A673 (cell line): ENCODE measurements at regions not wholly inside any gene's neighbourhood (a gene's known extent, or its start where the extent isn't known, plus 50 kb on each side); places are given as distances from the start of the nearest gene placed in this dataset.

Source experiments
- BruUV-seq: library from RNA; stranded (reverse); fragments of 400-500 nt; replicated peaks from 2 replicates; lab custom pipeline; 2021; lab: Mats Ljungman, UMichigan
- CTCF ChIA-PET: fragments of 300-600 bp; sonication (Branson Sonifier 250); formaldehyde crosslinking; loops from one replicate; lab custom pipeline; 2022; ENCODE audit warnings: antibody characterized with exemption; lab: Charles Lee
- POLR2A ChIA-PET: fragments of 300-600 bp; sonication (Branson Sonifier 250); formaldehyde crosslinking; loops from one replicate; lab custom pipeline; 2022; ENCODE audit warnings: antibody characterized with exemption; ENCODE audit not compliant: low non-redundant PET; lab: Charles Lee
- DNase-seq: peaks from one replicate; pipeline ENCODE4 v3.0.0-alpha.2; 2015; ENCODE audit warnings: low spot score
- H3K27ac ChIP-seq: fragments of 200-600 bp; sonication (generic); 2 replicates; pipeline ENCODE4 v1.5.1; 2016; ENCODE audit warnings: mixed run types, low read depth, mild to moderate bottlenecking, mixed read lengths, antibody characterized with exemption, low read length; ENCODE audit not compliant: poor library complexity, severe bottlenecking
- H3K27me3 ChIP-seq: fragments of 200-600 bp; sonication (generic); replicated peaks from 2 replicates; pipeline ENCODE4 v1.6.1; 2017; ENCODE audit warnings: mixed run types, low read depth, mild to moderate bottlenecking, mixed read lengths, antibody characterized with exemption, low read length; ENCODE audit not compliant: insufficient read depth, poor library complexity
- H3K36me3 ChIP-seq: fragments of 200-600 bp; sonication (generic); 2 replicates; pipeline ENCODE4 v1.6.1; 2016; ENCODE audit warnings: mixed run types, mild to moderate bottlenecking, mixed read lengths, antibody characterized with exemption, low read length; ENCODE audit not compliant: insufficient read depth, poor library complexity, severe bottlenecking
- H3K4me1 ChIP-seq: fragments of 200-600 bp; sonication (generic); 2 replicates; pipeline ENCODE4 v1.6.1; 2017; ENCODE audit warnings: mixed run types, mild to moderate bottlenecking, mixed read lengths, antibody characterized with exemption, low read length; ENCODE audit not compliant: insufficient read depth, poor library complexity, severe bottlenecking
- H3K4me3 ChIP-seq: fragments of 200-600 bp; sonication (generic); 2 replicates; pipeline ENCODE4 v1.5.1; 2016; ENCODE audit warnings: low read depth, mixed run types, mild to moderate bottlenecking, mixed read lengths, low read length; ENCODE audit not compliant: poor library complexity, severe bottlenecking
- H3K9me3 ChIP-seq: fragments of 200-600 bp; sonication (generic); 2 replicates; pipeline ENCODE4 v1.6.1; 2016; ENCODE audit warnings: mixed run types, low read depth, mild to moderate bottlenecking, mixed read lengths, antibody characterized with exemption, low read length; ENCODE audit not compliant: poor library complexity, severe bottlenecking
- CTCF ChIP-seq: fragments of 300-800, 200-600 bp; sonication (generic); conservative IDR thresholded peaks from 2 replicates; pipeline ENCODE4 v1.5.1; 2017; ENCODE audit warnings: low read depth, mild to moderate bottlenecking, antibody characterized with exemption, low read length, moderate library complexity, mixed read lengths
- EZH2 ChIP-seq: fragments of 200-600 bp; sonication (generic); IDR thresholded peaks from 2 replicates; pipeline ENCODE4 v1.6.1; 2017; ENCODE audit warnings: borderline replicate concordance, low read depth, mild to moderate bottlenecking, mixed read lengths, antibody characterized with exemption, low read length; ENCODE audit not compliant: poor library complexity, severe bottlenecking
- intact Hi-C: fragments of 100-400 bp; cut with micrococcal nuclease; formaldehyde crosslinking; loops from one replicate; pipeline ENCODE4 v1.10.0; 2022; ENCODE audit not compliant: unreplicated experiment

- H3K9me3 ChIP-seq: no peaks in the 10 kb centered on the region
- TF ChIP-seq CTCF (no peak), EZH2 (no peak)
- POLR2A ChIA-PET: no interaction called here
- no peaks in the 10 kb centered on the region for H3K27me3 ChIP-seq
- no TSS peak for BruUV-seq
- CTCF ChIA-PET: no interaction called here
- H3K27ac ChIP-seq: no peak overlapping the region
- intact Hi-C loops: no loop called here
- H3K4me3 ChIP-seq: no peak overlapping the region
- H3K4me1 ChIP-seq: no peaks in the 10 kb centered on the region
- no peak for DNase-seq
- H3K36me3 ChIP-seq: no peaks in the 10 kb centered on the region
Observed at GRCh38 chr4:142954415-142954814, 108.3 kb upstream of the INPP4B start.

- TF ChIP-seq CTCF: no peak
- no peak for TF ChIP-seq EZH2
- H3K9me3 ChIP-seq: no peaks in the 10 kb centered on the region
- H3K4me1 ChIP-seq: no peaks in the 10 kb centered on the region
- H3K4me3 ChIP-seq: no peak overlapping the region
- intact Hi-C loops: no loop called here
- POLR2A ChIA-PET: no interaction called here
- CTCF ChIA-PET: no interaction called here
- no peak overlapping the region for H3K27ac ChIP-seq
- H3K27me3 ChIP-seq: no peaks in the 10 kb centered on the region
- H3K36me3 ChIP-seq: no peaks in the 10 kb centered on the region
- no TSS peak for BruUV-seq
- no peak for DNase-seq
Observed at GRCh38 chr4:142955501-142955900, 109.4 kb upstream of the INPP4B start.

- H3K27me3 ChIP-seq: no peaks in the 10 kb centered on the region
- no peaks in the 10 kb centered on the region for H3K9me3 ChIP-seq
- H3K36me3 ChIP-seq: no peaks in the 10 kb centered on the region
- H3K4me3 ChIP-seq: no peak overlapping the region
- H3K4me1 ChIP-seq: no peaks in the 10 kb centered on the region
- no TSS peak for BruUV-seq
- POLR2A ChIA-PET: no interaction called here
- CTCF ChIA-PET: no interaction called here
- no peak for DNase-seq
- no peak overlapping the region for H3K27ac ChIP-seq
- TF ChIP-seq CTCF (no peak), EZH2 (no peak)
- intact Hi-C loops: no loop called here
Observed at GRCh38 chr4:142959173-142959572, 113.1 kb upstream of the INPP4B start.
